ENCODE measurements at regions not wholly inside any gene's neighbourhood (a gene's known extent, or its start where the extent isn't known, plus 50 kb on each side); places are given as distances from the start of the nearest gene placed in this dataset.

GRCh38 chr18:68623342-68623741 is 91.6 kb downstream of the TMX3 start:
- no peaks in the 10 kb centered on the region for H3K27me3 Mint-ChIP-seq (ENCODE audit: unreplicated experiment)

GRCh38 chr18:68611311-68611710 is 103.6 kb downstream of the TMX3 start:
- no peak overlapping the region for H3K27ac Mint-ChIP-seq (ENCODE audit: unreplicated experiment)
- no peak overlapping the region for H3K4me3 Mint-ChIP-seq (ENCODE audit: unreplicated experiment)
- no peaks in the 10 kb centered on the region for H3K9me3 Mint-ChIP-seq (ENCODE audit: unreplicated experiment)
- DNase-seq (ENCODE audit: low spot score) = no peak
- no peak for TF ChIP-seq CTCF (IDR thresholded peaks at IDR 0.05; ENCODE audit: unreplicated experiment)
- H3K27me3 Mint-ChIP-seq (ENCODE audit: unreplicated experiment) = no peaks in the 10 kb centered on the region
- H3K4me1 Mint-ChIP-seq (ENCODE audit: unreplicated experiment) = no peaks in the 10 kb centered on the region
- H3K36me3 Mint-ChIP-seq (ENCODE audit: low read depth, unreplicated experiment) = no peaks in the 10 kb centered on the region

More at GRCh38 chr18:68623342-68623741, 91.6 kb downstream of the TMX3 start:
- Mint-ChIP-seq H3K4me3 (ENCODE audit: unreplicated experiment) (no peak overlapping the region), H3K9me3 (ENCODE audit: unreplicated experiment) (no peaks in the 10 kb centered on the region), H3K27ac (ENCODE audit: unreplicated experiment) (no peak overlapping the region), H3K4me1 (ENCODE audit: unreplicated experiment) (no peaks in the 10 kb centered on the region), H3K36me3 (ENCODE audit: low read depth, unreplicated experiment) (no peaks in the 10 kb centered on the region)
- peak; percentile 70 for TF ChIP-seq CTCF (IDR thresholded peaks at IDR 0.05; ENCODE audit: unreplicated experiment)
- peak; percentile 66 for DNase-seq (ENCODE audit: low spot score)

- Mint-ChIP-seq H3K27me3 (ENCODE audit: unreplicated experiment) (no peaks in the 10 kb centered on the region), H3K36me3 (ENCODE audit: low read depth, unreplicated experiment) (no peaks in the 10 kb centered on the region), H3K27ac (ENCODE audit: unreplicated experiment) (no peak overlapping the region)
These were observed 105.9 kb downstream of the TMX3 start for GRCh38 chr18:68608851-68609490.

GRCh38 chr18:68607852-68608251 is 107.1 kb downstream of the TMX3 start:
- Mint-ChIP-seq H3K4me3 (ENCODE audit: unreplicated experiment) (no peak overlapping the region), H3K36me3 (ENCODE audit: low read depth, unreplicated experiment) (no peaks in the 10 kb centered on the region), H3K27me3 (ENCODE audit: unreplicated experiment) (no peaks in the 10 kb centered on the region), H3K4me1 (ENCODE audit: unreplicated experiment) (no peaks in the 10 kb centered on the region), H3K27ac (ENCODE audit: unreplicated experiment) (no peak overlapping the region), H3K9me3 (ENCODE audit: unreplicated experiment) (no peaks in the 10 kb centered on the region)
- DNase-seq (ENCODE audit: low spot score) = no peak
- no peak for TF ChIP-seq CTCF (IDR thresholded peaks at IDR 0.05; ENCODE audit: unreplicated experiment)

More at GRCh38 chr18:68608851-68609490, 105.9 kb downstream of the TMX3 start:
- Mint-ChIP-seq H3K4me1 (ENCODE audit: unreplicated experiment) (no peaks in the 10 kb centered on the region), H3K4me3 (ENCODE audit: unreplicated experiment) (no peak overlapping the region), H3K9me3 (ENCODE audit: unreplicated experiment) (no peaks in the 10 kb centered on the region)
- TF ChIP-seq CTCF (IDR thresholded peaks at IDR 0.05; ENCODE audit: unreplicated experiment) = no peak
- no peak for DNase-seq (ENCODE audit: low spot score)

- Mint-ChIP-seq H3K27me3 (ENCODE audit: unreplicated experiment) (no peaks in the 10 kb centered on the region), H3K4me1 (ENCODE audit: unreplicated experiment) (no peaks in the 10 kb centered on the region), H3K27ac (ENCODE audit: unreplicated experiment) (no peak overlapping the region), H3K36me3 (ENCODE audit: low read depth, unreplicated experiment) (no peaks in the 10 kb centered on the region), H3K4me3 (ENCODE audit: unreplicated experiment) (no peak overlapping the region), H3K9me3 (ENCODE audit: unreplicated experiment) (no peaks in the 10 kb centered on the region)
- no peak for TF ChIP-seq CTCF (IDR thresholded peaks at IDR 0.05; ENCODE audit: unreplicated experiment)
- DNase-seq (ENCODE audit: low spot score) = no peak
These were observed 110.7 kb downstream of the TMX3 start for GRCh38 chr18:68604256-68604655.
